NT2/D1 (cell line): ENCODE measurements at regions not wholly inside any gene's neighbourhood (a gene's known extent, or its start where the extent isn't known, plus 50 kb on each side); places are given as distances from the start of the nearest gene placed in this dataset.
A peak's percentile ranks its signal among the peaks of the same experiment; 100 is the strongest.
"Not testable (repeated sequence)": the region's sequence is repeated elsewhere in the genome, so short reads cannot be mapped to it uniquely, and the experiment has no call there.

Experiments used
- DNase-seq: peaks from one replicate; pipeline ENCODE4 v3.0.0-alpha.2; 2011; ENCODE audit warnings: low read depth, low spot score
- H3K27me3 ChIP-seq: 2 replicates; pipeline ENCODE4 v1.6.0; 2011; ENCODE audit warnings: mild to moderate bottlenecking; ENCODE audit not compliant: insufficient read length, insufficient read depth
- H3K36me3 ChIP-seq: 2 replicates; pipeline ENCODE4 v1.6.1; 2011; ENCODE audit warnings: mild to moderate bottlenecking, low read length, mixed read lengths; ENCODE audit not compliant: insufficient read depth, insufficient read length
- H3K4me1 ChIP-seq: 2 replicates; pipeline ENCODE4 v1.5.1; 2011; ENCODE audit not compliant: insufficient read depth, insufficient read length
- H3K4me3 ChIP-seq: 2 replicates; pipeline ENCODE4 v1.5.1; 2011; ENCODE audit warnings: low read depth; ENCODE audit not compliant: insufficient read length
- H3K9ac ChIP-seq: 2 replicates; pipeline ENCODE4 v1.6.0; 2011; ENCODE audit warnings: low read depth; ENCODE audit not compliant: insufficient read length
- H3K9me3 ChIP-seq: 2 replicates; pipeline ENCODE4 v1.5.1; 2011; ENCODE audit warnings: mild to moderate bottlenecking, low read length; ENCODE audit not compliant: insufficient read depth
- SUZ12 ChIP-seq: IDR thresholded peaks from 2 replicates; pipeline ENCODE4 v1.6.1; 2011; ENCODE audit not compliant: insufficient read length, insufficient read depth; ENCODE audit errors: extremely low read depth
- YY1 ChIP-seq: IDR thresholded peaks from 2 replicates; pipeline ENCODE4 v1.6.1; 2011; ENCODE audit not compliant: insufficient read length, insufficient read depth
- ZNF274 ChIP-seq: IDR thresholded peaks from 2 replicates; pipeline ENCODE4 v1.6.1; 2011; ENCODE audit warnings: mild to moderate bottlenecking, low read depth, low read length

DNA sequence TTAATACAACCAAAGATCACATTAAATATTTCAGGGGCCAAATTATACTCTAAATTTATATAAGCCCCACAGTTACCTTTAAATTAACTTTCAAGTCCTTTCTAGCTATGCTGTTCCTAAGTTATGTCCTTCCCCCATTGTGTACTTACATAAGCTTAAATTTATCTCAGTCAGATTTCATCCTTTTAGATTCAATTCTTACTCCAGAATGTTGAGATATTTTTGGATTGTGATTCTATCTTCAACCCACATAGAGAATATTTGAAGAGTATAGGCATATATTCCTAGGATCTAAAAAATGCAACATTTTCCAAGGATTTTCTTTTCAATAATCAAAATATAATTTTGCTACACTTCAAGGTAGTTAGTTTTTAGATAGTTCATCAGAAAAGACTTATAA is 242.8 kb downstream of the KCNE4 start:
- no peaks in the 10 kb centered on the region for H3K36me3 ChIP-seq
- H3K4me3 ChIP-seq, result no peak overlapping the region
- no peaks in the 10 kb centered on the region for H3K4me1 ChIP-seq
- DNase-seq, result no peak
- no peak overlapping the region for H3K9ac ChIP-seq
- TF ChIP-seq ZNF274 (no peak), SUZ12 (no peak), YY1 (no peak)
- no peaks in the 10 kb centered on the region for H3K27me3 ChIP-seq
- H3K9me3 ChIP-seq, result no peaks in the 10 kb centered on the region

DNA sequence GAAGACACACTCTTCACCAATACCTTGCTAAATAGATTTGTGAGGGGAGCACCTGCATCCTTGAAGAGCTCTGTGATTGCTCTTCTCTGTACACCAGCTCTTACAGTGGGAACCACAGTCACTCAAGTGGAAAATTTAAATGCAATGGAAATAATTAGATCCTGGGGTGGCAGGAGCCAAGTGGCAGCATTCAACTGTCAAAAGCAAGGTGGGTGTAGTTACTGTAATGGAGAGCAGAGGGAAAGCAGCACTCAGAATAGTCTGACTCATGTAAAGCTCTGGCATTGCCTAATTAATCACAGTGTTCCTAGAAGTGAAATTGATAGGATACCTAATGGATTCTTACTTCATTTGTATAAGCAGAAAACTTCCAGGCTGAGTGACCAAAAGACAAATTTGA is 245.8 kb downstream of the KCNE4 start:
- H3K27me3 ChIP-seq, result no peaks in the 10 kb centered on the region
- no peaks in the 10 kb centered on the region for H3K36me3 ChIP-seq
- no peak overlapping the region for H3K9ac ChIP-seq
- H3K4me1 ChIP-seq, result no peaks in the 10 kb centered on the region
- H3K4me3 ChIP-seq, result no peak overlapping the region
- H3K9me3 ChIP-seq, result no peaks in the 10 kb centered on the region
- DNase-seq, result no peak
- no peak for TF ChIP-seq ZNF274
- TF ChIP-seq YY1, result no peak
- TF ChIP-seq SUZ12, result no peak

DNA sequence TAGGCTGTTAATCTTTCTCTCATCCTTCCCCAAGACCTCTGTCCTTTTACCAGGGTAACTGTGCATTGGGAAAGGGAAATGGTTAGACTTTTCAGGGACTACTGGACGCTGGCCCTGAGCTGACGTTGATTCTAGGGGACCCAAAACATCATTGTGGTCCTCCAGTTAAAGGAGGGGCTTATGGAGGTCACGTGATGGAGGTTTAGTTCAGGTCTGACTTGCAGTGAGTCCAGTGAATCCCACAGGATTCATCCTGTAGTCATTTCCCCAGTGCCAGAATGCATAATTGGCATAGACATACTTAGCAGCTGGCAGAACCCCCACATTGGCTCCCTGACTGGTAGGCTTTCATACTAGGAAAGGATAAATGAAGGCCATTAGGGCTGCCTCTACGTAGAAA is 246.3 kb downstream of the KCNE4 start:
- H3K9ac ChIP-seq, H3K36me3 ChIP-seq, H3K9me3 ChIP-seq, H3K4me1 ChIP-seq, H3K27me3 ChIP-seq, H3K4me3 ChIP-seq, DNase-seq: not testable (repeated sequence)

GRCh38 chr2:223300326-223300725 is 248.3 kb downstream of the KCNE4 start:
- Histone ChIP-seq H3K4me3 (no peak overlapping the region), H3K9me3 (no peaks in the 10 kb centered on the region), H3K9ac (no peak overlapping the region), H3K36me3 (no peaks in the 10 kb centered on the region), H3K27me3 (no peaks in the 10 kb centered on the region), H3K4me1 (no peaks in the 10 kb centered on the region)
- no peak for DNase-seq
- TF ChIP-seq YY1 (no peak), SUZ12 (no peak), ZNF274 (no peak)

DNA sequence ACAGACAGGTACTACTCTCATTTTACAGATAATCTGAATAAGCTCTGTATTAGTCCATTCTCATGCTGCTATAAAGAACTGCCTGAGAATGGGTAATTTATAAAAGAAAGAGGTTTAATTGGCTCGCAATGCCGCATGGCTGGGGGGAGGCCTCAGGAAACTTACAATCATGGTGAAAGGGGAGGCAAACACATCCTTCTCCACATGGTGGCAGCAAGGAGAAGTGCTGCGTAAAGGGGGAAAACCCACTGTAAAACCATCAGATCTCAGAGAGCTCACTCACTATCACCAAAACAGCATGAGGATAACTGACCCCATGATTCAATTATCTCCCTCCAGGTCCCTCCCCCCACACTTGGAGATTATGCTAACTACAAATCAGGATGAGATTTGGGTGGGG is 254.4 kb downstream of the KCNE4 start:
- TF ChIP-seq YY1, result no peak
- TF ChIP-seq SUZ12, result no peak
- TF ChIP-seq ZNF274, result no peak
- no peaks in the 10 kb centered on the region for H3K4me1 ChIP-seq
- peak; percentile 42 for DNase-seq

GRCh38 chr2:223311889-223312680 is 260.1 kb downstream of the KCNE4 start:
- no peak for TF ChIP-seq SUZ12
- no peak for TF ChIP-seq ZNF274
- no peak for TF ChIP-seq YY1
- no peak overlapping the region for H3K4me3 ChIP-seq
- H3K9ac ChIP-seq, result no peak overlapping the region
- H3K27me3 ChIP-seq, result no peaks in the 10 kb centered on the region
- no peaks in the 10 kb centered on the region for H3K4me1 ChIP-seq
- no peaks in the 10 kb centered on the region for H3K36me3 ChIP-seq
- H3K9me3 ChIP-seq, result no peaks in the 10 kb centered on the region
- DNase-seq, result no peak

More for the DNA sequence above, 254.4 kb downstream of the KCNE4 start:
- Histone ChIP-seq H3K9me3 (no peaks in the 10 kb centered on the region), H3K36me3 (no peaks in the 10 kb centered on the region), H3K4me3 (no peak overlapping the region), H3K9ac (no peak overlapping the region), H3K27me3 (no peaks in the 10 kb centered on the region)

- Histone ChIP-seq H3K27me3 (no peaks in the 10 kb centered on the region), H3K9ac (no peak overlapping the region), H3K36me3 (no peaks in the 10 kb centered on the region), H3K9me3 (no peaks in the 10 kb centered on the region), H3K4me3 (no peak overlapping the region), H3K4me1 (no peaks in the 10 kb centered on the region)
- TF ChIP-seq ZNF274 (no peak), YY1 (no peak), SUZ12 (no peak)
- no peak for DNase-seq
Measured at GRCh38 chr2:223313101-223313500, 261.1 kb downstream of the KCNE4 start.

DNA sequence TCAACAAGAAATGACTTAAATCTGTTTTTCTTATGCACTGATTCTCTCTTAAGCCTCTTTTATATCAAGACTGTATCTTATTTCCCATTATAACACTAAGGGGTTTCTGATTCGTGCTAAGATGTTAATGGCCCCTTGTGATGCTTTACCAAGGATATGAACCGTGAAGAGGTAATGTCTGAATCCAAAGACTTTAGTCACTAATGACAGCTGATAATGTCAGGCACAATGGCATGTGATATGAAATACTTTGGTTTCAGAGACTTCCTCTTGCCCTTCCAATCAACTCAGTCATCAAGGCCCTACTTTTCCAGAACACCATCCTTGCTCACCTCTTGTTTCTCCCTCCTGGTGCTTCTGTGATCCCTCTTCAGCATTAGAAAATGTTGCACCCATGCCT is 262.8 kb downstream of the KCNE4 start:
- no peak for DNase-seq
- no peak overlapping the region for H3K4me3 ChIP-seq
- no peak overlapping the region for H3K9ac ChIP-seq
- no peaks in the 10 kb centered on the region for H3K27me3 ChIP-seq
- H3K36me3 ChIP-seq, result no peaks in the 10 kb centered on the region
- H3K9me3 ChIP-seq, result no peaks in the 10 kb centered on the region
- no peaks in the 10 kb centered on the region for H3K4me1 ChIP-seq
- TF ChIP-seq ZNF274, result no peak
- TF ChIP-seq SUZ12, result no peak
- TF ChIP-seq YY1, result no peak
